ENCODE measurements at regions not wholly inside any gene's neighbourhood (a gene's known extent, or its start where the extent isn't known, plus 50 kb on each side); places are given as distances from the start of the nearest gene placed in this dataset.
"Not testable (repeated sequence)": the region's sequence is repeated elsewhere in the genome, so short reads cannot be mapped to it uniquely, and the experiment has no call there.

- not testable (repeated sequence) for DNase-seq
These were observed 249.0 kb downstream of the SLCO4C1 start for GRCh38 chr5:102047073-102047472.

GRCh38 chr5:102040326-102040725 lies 255.8 kb downstream of the SLCO4C1 start:
- DNase-seq, result no peak

- no peak for DNase-seq
These were observed 259.2 kb downstream of the SLCO4C1 start for GRCh38 chr5:102036927-102037326.

- no peak for DNase-seq
These were observed 264.4 kb downstream of the SLCO4C1 start for GRCh38 chr5:102031711-102032110.

- no peak for DNase-seq
These were observed 277.4 kb downstream of the SLCO4C1 start for GRCh38 chr5:102018690-102019089.

- no peak for DNase-seq
These were observed 277.8 kb downstream of the SLCO4C1 start for GRCh38 chr5:102018279-102018678.

- no peak for DNase-seq
These were observed 281.7 kb downstream of the SLCO4C1 start for GRCh38 chr5:102014371-102014770.

GRCh38 chr5:102010644-102011043 lies 285.4 kb downstream of the SLCO4C1 start:
- DNase-seq, result no peak

- DNase-seq, result no peak
These were observed 298.8 kb downstream of the SLCO4C1 start for GRCh38 chr5:101997235-101997634.

- DNase-seq, result no peak
These were observed 300.5 kb downstream of the SLCO4C1 start for GRCh38 chr5:101995585-101995984.

- no peak for DNase-seq
These were observed 304.6 kb downstream of the SLCO4C1 start for GRCh38 chr5:101991486-101991885.

GRCh38 chr5:101989659-101990058 lies 306.4 kb downstream of the SLCO4C1 start:
- no peak for DNase-seq

GRCh38 chr5:101977729-101978345 lies 318.2 kb downstream of the SLCO4C1 start:
- peak; percentile 37 for DNase-seq

- DNase-seq, result no peak
These were observed 319.2 kb downstream of the SLCO4C1 start for GRCh38 chr5:101976933-101977332.

- no peak for DNase-seq
These were observed 326.3 kb downstream of the SLCO4C1 start for GRCh38 chr5:101969742-101970141.

- no peak for DNase-seq
These were observed 329.6 kb downstream of the SLCO4C1 start for GRCh38 chr5:101966476-101966875.

GRCh38 chr5:101955891-101956290 lies 340.2 kb downstream of the SLCO4C1 start:
- DNase-seq, result no peak

GRCh38 chr5:101950019-101950418 lies 346.1 kb downstream of the SLCO4C1 start:
- no peak for DNase-seq

GRCh38 chr5:101948615-101949014 lies 347.5 kb downstream of the SLCO4C1 start:
- no peak for DNase-seq

- no peak for DNase-seq
These were observed 352.3 kb downstream of the SLCO4C1 start for GRCh38 chr5:101943784-101944183.

GRCh38 chr5:101942321-101942882 lies 353.7 kb downstream of the SLCO4C1 start:
- peak; percentile 34 for DNase-seq

GRCh38 chr5:101937041-101937440 lies 359.0 kb downstream of the SLCO4C1 start:
- no peak for DNase-seq

GRCh38 chr5:101935086-101935485 lies 361.0 kb downstream of the SLCO4C1 start:
- no peak for DNase-seq

- no peak for DNase-seq
These were observed 363.5 kb downstream of the SLCO4C1 start for GRCh38 chr5:101932599-101932998.

GRCh38 chr5:101929628-101930027 lies 366.5 kb downstream of the SLCO4C1 start:
- DNase-seq, result no peak

Data from kidney glomerular epithelial cell (primary cell).